ENCODE measurements at regions not wholly inside any gene's neighbourhood (a gene's known extent, or its start where the extent isn't known, plus 50 kb on each side); places are given as distances from the start of the nearest gene placed in this dataset.

DNA sequence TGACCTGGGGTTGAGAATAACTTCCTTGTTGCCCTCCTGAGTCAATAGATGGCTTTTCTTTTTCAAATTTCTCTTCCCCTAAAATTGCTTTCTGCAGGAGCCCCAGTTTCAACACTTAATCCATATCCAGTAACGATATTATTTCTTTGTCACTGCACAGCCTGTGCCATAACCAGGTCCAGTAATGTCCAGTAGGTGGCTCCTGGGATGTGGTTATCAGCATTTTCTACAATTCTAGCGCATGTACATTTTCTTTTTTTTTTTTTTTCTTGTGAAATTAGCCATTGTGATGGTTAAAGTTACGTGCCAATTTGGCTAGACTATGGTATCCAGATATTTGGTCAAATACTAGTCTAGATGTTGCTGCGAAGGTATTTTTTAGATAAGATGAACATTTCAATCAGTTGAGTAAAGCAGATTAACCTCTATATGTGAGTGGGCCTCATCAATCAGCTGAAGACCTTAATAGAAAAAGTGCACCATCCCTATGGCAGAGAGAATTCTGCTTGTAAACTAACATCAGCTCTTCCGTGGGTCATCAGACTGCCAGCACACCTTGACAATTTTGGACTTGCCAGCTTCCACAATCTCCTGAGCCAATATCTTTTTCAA is 72.9 kb upstream of the SCG2 start:
- TF ChIP-seq RAD21 (IDR thresholded peaks at IDR 0.05; ENCODE audit: low read depth), result peak; percentile 80
- no peak for TF ChIP-seq TAF1 (IDR thresholded peaks at IDR 0.05; ENCODE audit: low read depth)

DNA sequence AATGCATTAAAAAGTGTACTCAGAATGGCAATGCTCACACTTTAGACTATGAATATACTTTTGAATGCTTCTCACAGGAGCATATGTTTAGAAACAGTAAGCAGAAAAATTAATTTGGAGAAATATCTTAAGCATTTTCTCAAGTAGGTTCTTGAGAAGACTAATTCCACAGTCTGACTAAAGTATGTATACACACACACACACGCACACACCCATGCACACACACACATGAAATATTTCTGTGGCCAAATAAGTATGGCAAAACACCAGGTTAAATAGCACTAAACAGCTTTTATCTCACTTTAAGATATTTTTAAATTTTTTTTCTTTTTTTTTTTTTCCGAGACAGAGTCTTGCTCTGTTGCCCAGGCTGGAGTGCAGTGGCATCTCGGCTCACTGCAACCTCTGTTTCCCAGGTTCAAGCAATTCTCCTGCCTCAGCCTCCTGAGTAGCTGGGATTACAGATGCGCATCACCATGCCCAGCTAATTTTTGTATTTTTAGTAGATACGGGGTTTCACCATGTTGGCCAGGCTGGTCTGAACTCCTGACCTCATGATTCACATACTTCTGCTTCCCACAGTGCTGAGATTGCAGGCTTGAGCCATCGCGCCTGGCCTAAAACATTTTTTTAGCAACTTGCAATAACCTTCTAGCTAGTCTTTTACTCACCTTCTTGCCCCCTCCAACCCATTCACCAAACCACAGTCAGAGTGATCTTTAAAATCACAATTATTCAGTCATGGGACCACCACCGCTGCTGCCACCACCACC is 67.5 kb upstream of the SCG2 start:
- TF ChIP-seq, protein P1, sequence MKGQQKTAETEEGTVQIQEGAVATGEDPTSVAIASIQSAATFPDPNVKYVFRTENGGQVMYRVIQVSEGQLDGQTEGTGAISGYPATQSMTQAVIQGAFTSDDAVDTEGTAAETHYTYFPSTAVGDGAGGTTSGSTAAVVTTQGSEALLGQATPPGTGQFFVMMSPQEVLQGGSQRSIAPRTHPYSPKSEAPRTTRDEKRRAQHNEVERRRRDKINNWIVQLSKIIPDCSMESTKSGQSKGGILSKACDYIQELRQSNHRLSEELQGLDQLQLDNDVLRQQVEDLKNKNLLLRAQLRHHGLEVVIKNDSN (IDR thresholded peaks at IDR 0.05), result no peak
- TF ChIP-seq TAF1 (IDR thresholded peaks at IDR 0.05; ENCODE audit: low read depth) (no peak), CREB1 (IDR thresholded peaks at IDR 0.05; ENCODE audit: low read depth) (no peak), TEAD4 (IDR thresholded peaks at IDR 0.05) (no peak)

DNA sequence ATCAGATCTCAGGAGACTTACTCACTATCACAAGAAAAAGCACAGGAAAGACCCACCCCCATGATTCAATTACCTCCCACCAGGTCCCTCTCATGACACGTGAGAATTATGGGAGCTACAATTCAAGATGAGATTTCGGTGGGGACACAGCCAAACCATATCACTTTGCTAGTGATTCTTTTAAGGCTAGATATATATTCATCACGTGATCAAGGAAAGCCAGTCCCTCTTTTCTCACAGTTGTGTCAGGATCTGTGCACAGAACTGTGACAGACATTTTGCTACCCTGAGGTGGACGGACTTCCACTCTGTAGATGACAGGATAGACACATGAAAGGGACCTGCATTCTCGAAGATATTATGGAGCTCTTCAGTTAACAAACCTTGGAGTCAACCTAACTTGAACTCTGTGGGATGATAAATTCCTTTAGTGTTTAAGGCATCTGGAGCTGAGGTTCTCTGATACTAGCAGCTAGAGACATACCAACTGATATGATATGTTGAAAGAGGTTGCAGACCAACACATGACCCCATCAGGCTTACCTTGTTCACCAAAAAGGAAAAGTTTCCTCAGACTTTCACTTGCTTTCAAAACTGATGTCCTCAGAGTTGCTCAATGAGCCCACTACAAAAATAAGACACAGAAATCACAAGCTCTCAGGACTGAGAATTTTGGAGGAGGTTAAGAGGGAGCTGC is 66.3 kb upstream of the SCG2 start:
- TF ChIP-seq, protein P2, sequence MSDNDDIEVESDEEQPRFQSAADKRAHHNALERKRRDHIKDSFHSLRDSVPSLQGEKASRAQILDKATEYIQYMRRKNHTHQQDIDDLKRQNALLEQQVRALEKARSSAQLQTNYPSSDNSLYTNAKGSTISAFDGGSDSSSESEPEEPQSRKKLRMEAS (IDR thresholded peaks at IDR 0.05), result no peak
- TF ChIP-seq YY1 (IDR thresholded peaks at IDR 0.05; ENCODE audit: low read depth), result no peak
- TF ChIP-seq TAF1 (IDR thresholded peaks at IDR 0.05; ENCODE audit: low read depth), result no peak
- no peak for TF ChIP-seq ZBTB7A (IDR thresholded peaks at IDR 0.05; ENCODE audit: low read depth)
- TF ChIP-seq, protein P3, sequence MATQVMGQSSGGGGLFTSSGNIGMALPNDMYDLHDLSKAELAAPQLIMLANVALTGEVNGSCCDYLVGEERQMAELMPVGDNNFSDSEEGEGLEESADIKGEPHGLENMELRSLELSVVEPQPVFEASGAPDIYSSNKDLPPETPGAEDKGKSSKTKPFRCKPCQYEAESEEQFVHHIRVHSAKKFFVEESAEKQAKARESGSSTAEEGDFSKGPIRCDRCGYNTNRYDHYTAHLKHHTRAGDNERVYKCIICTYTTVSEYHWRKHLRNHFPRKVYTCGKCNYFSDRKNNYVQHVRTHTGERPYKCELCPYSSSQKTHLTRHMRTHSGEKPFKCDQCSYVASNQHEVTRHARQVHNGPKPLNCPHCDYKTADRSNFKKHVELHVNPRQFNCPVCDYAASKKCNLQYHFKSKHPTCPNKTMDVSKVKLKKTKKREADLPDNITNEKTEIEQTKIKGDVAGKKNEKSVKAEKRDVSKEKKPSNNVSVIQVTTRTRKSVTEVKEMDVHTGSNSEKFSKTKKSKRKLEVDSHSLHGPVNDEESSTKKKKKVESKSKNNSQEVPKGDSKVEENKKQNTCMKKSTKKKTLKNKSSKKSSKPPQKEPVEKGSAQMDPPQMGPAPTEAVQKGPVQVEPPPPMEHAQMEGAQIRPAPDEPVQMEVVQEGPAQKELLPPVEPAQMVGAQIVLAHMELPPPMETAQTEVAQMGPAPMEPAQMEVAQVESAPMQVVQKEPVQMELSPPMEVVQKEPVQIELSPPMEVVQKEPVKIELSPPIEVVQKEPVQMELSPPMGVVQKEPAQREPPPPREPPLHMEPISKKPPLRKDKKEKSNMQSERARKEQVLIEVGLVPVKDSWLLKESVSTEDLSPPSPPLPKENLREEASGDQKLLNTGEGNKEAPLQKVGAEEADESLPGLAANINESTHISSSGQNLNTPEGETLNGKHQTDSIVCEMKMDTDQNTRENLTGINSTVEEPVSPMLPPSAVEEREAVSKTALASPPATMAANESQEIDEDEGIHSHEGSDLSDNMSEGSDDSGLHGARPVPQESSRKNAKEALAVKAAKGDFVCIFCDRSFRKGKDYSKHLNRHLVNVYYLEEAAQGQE (IDR thresholded peaks at IDR 0.05; ENCODE audit: low read depth), result no peak
- TF ChIP-seq, protein P1 (IDR thresholded peaks at IDR 0.05), result no peak
- no peak for TF ChIP-seq TEAD4 (IDR thresholded peaks at IDR 0.05)
- no peak for TF ChIP-seq EP300 (IDR thresholded peaks at IDR 0.05; ENCODE audit: borderline replicate concordance)
- TF ChIP-seq CEBPB (IDR thresholded peaks at IDR 0.05), result no peak
- no peak for TF ChIP-seq NFIC (IDR thresholded peaks at IDR 0.05)

DNA sequence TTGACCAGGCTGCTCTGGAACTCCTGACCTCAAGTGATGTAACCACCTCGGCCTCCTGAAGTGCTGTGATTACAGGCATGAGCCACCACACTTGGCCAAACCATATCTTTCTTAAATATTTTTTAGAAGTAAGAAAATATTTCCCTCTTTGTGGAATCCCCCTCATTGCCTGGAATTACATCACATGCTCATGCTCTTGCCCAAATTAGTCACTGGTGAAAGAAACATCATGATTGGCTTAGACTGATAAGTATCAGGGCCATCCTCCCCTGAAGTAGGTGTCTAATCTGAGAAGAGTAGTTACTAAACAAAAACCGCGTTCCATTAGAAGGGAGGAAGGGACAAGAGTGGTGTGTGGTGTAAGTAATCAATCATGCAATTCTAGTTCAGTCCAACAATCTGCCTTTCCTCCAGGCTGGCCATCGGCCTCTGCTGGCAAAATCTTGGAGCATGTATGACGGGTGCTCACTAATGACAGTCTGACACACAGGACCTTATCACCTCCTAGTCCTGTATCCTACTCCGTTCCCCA is 52.3 kb upstream of the SCG2 start:
- TF ChIP-seq CREB1 (IDR thresholded peaks at IDR 0.05; ENCODE audit: low read depth) (no peak), TCF12 (IDR thresholded peaks at IDR 0.05; ENCODE audit: low read depth) (no peak), ZBTB7A (IDR thresholded peaks at IDR 0.05; ENCODE audit: low read depth) (no peak), TEAD4 (IDR thresholded peaks at IDR 0.05) (no peak), NFIC (IDR thresholded peaks at IDR 0.05) (no peak), EGR1 (IDR thresholded peaks at IDR 0.05) (no peak), TAF1 (IDR thresholded peaks at IDR 0.05; ENCODE audit: low read depth) (no peak), FOXM1 (IDR thresholded peaks at IDR 0.05; ENCODE audit: borderline replicate concordance, low read depth) (no peak), EP300 (IDR thresholded peaks at IDR 0.05; ENCODE audit: borderline replicate concordance) (no peak)
- TF ChIP-seq, protein P1 (IDR thresholded peaks at IDR 0.05), result no peak
- TF ChIP-seq, protein P2 (IDR thresholded peaks at IDR 0.05), result no peak
- TF ChIP-seq, protein P3 (IDR thresholded peaks at IDR 0.05; ENCODE audit: low read depth), result no peak

DNA sequence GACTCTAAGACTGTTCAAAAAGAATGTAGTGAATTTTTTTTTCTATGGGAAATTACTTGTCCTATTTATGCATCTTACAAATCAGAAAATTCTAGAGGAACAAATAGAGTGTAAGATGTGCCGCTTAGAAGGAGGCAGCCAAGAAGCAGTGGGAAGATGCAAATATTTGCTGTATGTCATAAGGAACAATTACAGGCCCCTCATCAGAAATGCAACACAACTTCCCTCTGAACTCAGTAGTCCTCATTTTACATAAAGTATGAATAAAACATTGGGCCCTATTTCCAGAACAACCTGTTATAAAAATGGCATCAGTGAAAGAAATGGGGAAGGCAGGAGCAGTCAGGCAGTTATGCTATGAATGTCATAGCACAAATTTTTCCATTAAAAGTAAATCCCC is 50.7 kb upstream of the SCG2 start:
- TF ChIP-seq CEBPB (IDR thresholded peaks at IDR 0.05) (no peak), RAD21 (IDR thresholded peaks at IDR 0.05; ENCODE audit: low read depth) (no peak), YY1 (IDR thresholded peaks at IDR 0.05; ENCODE audit: low read depth) (no peak), FOXM1 (IDR thresholded peaks at IDR 0.05; ENCODE audit: borderline replicate concordance, low read depth) (no peak), TAF1 (IDR thresholded peaks at IDR 0.05; ENCODE audit: low read depth) (no peak), EP300 (IDR thresholded peaks at IDR 0.05; ENCODE audit: borderline replicate concordance) (no peak), CREB1 (IDR thresholded peaks at IDR 0.05; ENCODE audit: low read depth) (no peak), EGR1 (IDR thresholded peaks at IDR 0.05) (no peak), ZBTB7A (IDR thresholded peaks at IDR 0.05; ENCODE audit: low read depth) (no peak), NFIC (IDR thresholded peaks at IDR 0.05) (no peak), TEAD4 (IDR thresholded peaks at IDR 0.05) (no peak), TCF12 (IDR thresholded peaks at IDR 0.05; ENCODE audit: low read depth) (no peak)
- TF ChIP-seq, protein P1 (IDR thresholded peaks at IDR 0.05), result no peak
- TF ChIP-seq, protein P2 (IDR thresholded peaks at IDR 0.05), result no peak
- TF ChIP-seq, protein P3 (IDR thresholded peaks at IDR 0.05; ENCODE audit: low read depth), result no peak

All from Ishikawa (cell line).